SW480 (cell line): ENCODE measurements at regions not wholly inside any gene's neighbourhood (a gene's known extent, or its start where the extent isn't known, plus 50 kb on each side); places are given as distances from the start of the nearest gene placed in this dataset.
"Not testable (repeated sequence)": the region's sequence is repeated elsewhere in the genome, so short reads cannot be mapped to it uniquely, and the experiment has no call there.

Experiments
- DNase-seq: peaks from one replicate; pipeline ENCODE4 v3.0.0-alpha.2; 2016; ENCODE audit warnings: low spot score

DNA sequence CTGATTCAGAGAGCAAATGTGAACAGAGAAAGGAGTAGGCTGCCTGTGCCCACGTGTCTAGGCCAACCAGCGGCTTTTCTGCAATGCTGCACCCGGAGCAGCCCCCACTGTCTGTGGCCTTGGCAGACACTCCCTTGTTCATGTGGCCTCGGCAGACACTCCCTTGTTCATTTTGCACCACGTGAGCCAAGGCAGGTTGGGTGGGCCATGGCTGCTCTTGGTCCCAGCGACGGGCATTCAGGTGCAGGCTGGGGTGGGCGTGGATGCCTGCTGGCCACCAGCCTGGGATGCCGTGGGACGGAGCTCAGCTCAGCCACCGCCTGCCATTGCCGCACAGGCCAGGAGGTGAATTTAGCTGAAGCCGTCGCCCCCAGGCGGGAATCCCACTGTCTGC is 159.8 kb downstream of the LAT start:
- DNase-seq, result not testable (repeated sequence)

GRCh38 chr16:29143739-29144668 is 159.2 kb downstream of the LAT start:
- not testable (repeated sequence) for DNase-seq

DNA sequence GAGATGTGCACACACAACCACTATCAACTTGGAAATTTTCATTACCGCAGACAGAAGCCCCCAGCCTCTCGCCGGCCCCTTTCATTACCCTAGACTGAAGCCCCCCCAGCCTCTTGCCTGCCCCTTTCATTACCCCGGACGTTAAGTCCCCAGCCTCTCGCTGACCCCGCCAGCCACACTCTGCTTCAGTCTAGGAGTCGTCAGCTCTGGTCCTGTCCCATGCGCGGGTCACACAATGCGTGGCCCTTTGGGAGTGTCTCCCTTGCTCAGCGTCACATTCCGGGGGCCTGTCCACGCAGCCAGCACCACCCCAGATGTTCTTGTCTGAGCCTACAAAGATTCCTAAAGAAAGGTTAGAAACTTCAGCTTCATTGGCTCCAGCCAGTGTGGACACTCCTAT is 157.7 kb downstream of the LAT start:
- not testable (repeated sequence) for DNase-seq

- DNase-seq, result no peak
Observed at GRCh38 chr16:29141586-29142324, 156.9 kb downstream of the LAT start.

DNA sequence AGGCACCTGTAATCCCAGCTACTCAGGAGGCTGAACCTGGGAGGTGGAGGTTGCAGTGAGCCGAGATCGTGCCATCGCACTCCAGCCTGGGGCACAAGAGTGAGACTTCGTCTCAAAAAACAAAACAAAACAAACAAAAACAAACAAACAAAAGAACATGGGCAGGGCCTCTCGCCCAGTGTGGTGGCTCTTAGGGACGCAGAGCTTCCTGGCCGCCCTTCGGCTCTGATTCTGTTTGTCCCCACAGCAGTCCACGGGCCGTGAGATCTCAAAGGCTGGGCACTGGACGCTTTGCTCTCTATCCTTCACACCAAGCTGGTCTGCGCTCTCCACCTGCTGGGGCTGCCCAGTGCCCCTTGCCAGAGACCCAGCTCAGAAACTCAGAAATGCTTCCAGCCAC is 156.3 kb downstream of the LAT start:
- DNase-seq, result not testable (repeated sequence)

DNA sequence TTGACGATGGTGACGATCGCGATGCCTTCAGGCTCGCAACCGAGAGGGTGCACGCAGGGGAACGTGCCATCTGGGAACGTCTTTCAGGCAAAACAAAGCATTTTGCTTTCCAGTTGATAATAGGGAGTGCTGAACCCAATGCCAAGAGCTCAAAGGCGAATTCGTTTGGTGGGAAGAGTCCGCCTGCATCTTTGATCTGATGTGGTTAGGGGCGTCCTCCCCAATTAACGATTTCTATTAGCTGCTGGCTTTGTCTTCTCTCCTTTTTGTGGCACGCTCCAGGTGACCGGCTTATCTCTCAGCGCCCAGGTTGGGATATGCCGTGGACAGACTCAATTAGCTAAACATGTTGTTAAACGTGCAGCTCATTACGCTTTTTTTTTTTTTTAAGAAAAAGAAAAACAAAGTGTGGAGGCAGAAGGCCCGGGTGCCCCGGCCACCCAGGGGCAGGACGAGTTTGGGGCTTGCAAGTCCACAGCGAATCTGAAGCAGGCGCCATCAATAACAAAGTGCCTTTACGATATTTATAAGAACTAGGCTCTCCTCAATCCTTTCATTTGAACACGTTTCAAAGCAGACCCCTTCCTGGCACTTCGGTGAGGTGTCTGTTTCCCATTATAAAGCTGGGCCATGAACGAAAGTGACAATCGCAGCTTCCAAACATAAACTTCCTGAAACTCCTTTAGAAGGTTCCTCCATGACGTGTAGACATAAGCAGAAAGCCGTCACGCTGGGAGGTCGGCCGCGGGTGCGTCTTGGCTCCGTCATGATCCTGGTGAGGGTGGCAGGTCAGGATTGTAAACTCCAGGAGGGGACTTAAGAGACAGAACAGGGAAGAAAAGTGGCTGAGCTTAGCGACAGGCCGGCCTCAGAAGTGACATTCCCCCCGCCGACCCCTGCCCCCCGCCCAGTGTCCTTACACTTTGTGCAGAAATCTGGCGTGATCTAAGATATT is 155.3 kb downstream of the LAT start:
- DNase-seq, result not testable (repeated sequence)

DNA sequence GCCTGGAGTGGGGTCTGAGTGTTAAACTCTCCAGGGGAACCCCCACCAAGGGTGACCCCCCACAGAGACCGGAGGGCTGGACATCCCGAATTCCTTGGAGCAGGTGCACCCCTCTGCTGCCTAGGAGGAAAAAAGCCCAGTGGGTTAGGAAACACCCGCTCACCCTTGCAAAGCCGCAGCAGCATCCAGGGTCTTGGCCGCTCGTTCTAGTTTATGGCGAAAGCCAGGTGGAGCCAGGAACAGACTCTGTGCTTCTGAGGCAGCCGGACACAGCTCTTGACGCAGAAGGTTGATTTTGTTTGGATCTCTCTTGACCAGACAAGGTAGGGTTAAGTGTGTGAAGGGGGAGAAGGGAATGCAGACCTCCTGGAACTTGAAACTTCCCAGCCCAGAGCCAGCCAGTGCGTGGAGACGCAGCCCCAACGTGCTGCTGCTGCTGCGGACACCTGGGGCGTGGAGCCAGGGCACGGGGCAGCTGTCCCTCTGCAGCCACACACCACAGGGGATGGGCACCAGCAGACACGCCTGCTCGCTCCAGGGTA is 154.5 kb downstream of the LAT start:
- no peak for DNase-seq

- DNase-seq, result not testable (repeated sequence)
Observed at GRCh38 chr16:29138698-29139097, 153.8 kb downstream of the LAT start.

DNA sequence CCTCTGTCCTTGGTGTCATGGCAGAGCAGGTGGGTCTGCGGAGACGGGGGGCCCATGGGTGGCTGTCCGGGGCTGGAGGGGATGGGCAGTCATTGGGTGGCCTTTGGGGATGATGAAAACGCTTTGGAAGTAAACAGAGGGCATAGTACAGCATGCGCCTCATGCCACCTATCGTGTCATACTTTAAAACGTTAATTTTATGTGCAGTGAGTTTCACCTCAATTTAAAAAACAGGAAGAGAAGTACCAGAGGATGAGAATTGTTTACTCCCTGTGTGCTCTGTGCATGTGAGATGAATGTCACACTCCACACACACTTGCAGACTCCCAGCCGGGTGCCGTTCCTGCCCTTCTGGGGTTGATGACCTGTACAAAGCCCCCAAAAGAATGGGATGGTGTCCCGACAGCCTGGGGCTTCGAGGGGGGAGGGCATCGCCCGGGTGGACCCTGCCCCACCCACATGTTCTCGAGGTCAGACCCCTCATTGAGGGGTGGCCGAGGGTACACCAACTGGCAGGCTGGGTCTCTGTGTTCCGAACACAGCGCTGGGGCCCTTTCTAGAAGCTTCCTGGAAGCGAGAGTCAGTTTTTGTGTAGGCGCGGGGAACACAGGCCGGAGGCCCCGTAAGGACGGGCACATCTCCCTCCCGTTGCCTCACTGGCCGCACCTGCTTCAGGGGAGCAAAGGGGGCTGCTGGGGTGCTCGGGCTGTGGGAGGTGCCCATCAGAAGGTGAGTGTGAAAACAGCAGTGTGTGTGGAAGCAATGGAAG is 153.2 kb downstream of the LAT start:
- DNase-seq, result not testable (repeated sequence)

GRCh38 chr16:29137461-29137860 is 152.6 kb downstream of the LAT start:
- not testable (repeated sequence) for DNase-seq

GRCh38 chr16:29136916-29137315 is 152.1 kb downstream of the LAT start:
- DNase-seq, result not testable (repeated sequence)

GRCh38 chr16:29136046-29136696 is 151.3 kb downstream of the LAT start:
- not testable (repeated sequence) for DNase-seq

DNA sequence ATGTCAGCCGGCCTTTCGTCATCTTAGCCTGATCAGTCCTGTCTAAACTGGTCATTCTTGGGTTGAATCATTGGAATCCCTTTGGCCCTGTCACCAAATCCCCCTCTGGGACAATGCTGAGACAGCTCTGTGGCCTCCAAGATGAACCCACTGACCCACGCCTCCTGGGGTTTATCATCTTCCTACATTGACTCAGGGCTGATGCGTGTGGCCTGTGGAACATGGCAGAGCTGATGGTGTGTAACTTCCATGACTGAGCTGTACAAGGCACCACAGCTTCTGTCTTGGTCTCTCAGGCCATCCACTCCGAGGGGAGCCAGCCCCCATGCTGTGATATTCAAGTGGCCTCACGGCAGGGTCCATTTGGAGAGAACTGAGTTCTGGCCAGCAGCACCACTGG is 150.2 kb downstream of the LAT start:
- DNase-seq, result not testable (repeated sequence)

DNA sequence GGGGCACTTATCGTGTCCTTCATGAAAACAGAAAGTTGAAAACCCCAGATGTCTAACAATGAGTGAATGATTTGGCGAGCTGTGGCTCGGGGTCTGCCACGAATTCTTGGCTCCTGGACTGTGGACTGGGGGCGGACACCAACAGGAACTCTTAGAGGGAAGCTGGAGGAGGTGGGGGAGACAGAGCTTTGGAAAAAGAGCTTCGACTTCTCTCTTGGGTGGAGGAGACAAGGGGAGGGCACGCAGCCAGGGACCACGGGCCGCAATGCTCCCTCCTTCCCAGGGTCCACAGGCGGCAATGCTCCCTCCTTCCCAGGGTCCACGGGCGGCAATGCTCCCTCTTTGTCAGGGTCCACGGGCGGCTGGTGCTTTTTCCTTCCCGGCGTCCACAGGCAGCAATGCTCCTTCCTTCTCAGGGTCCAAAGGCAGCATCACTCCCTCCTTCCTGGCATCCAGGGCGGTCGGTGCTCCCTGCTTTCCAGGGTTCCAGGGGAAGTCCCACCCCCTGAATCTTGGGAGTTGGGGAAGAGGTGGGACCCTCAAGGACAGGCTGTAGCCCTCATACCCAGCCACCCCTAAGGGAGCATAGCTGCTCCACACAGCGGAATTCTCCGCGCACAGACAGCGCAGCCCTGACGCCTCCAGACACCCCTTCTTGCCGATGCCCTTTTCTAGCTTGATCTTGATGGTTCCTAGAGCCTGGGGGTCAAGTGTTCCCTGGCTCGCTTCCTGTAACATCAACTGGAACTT is 149.0 kb downstream of the LAT start:
- DNase-seq, result not testable (repeated sequence)

DNA sequence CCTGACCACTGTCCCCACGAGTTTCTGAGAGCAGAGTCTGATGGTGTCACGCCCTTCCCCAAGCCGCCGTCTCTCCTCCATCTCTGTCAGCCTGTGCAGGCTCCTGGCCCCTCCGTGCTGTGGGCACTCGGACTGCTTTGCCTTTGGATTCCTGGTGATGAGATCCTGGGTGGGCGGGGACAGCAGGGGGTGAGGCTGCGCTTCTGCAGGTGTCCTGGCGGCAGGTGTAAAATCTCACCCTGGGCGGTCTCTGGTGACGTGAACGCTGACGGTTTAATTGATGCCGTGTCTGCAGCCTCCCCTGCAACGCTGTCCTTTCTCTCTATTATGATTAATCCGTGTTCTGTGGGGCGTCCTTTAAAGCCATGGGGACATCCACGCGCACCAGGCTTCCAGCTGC is 148.0 kb downstream of the LAT start:
- DNase-seq, result not testable (repeated sequence)

GRCh38 chr16:29132444-29132843 is 147.6 kb downstream of the LAT start:
- DNase-seq, result not testable (repeated sequence)

- not testable (repeated sequence) for DNase-seq
Observed at GRCh38 chr16:29130901-29131851, 146.3 kb downstream of the LAT start.

DNA sequence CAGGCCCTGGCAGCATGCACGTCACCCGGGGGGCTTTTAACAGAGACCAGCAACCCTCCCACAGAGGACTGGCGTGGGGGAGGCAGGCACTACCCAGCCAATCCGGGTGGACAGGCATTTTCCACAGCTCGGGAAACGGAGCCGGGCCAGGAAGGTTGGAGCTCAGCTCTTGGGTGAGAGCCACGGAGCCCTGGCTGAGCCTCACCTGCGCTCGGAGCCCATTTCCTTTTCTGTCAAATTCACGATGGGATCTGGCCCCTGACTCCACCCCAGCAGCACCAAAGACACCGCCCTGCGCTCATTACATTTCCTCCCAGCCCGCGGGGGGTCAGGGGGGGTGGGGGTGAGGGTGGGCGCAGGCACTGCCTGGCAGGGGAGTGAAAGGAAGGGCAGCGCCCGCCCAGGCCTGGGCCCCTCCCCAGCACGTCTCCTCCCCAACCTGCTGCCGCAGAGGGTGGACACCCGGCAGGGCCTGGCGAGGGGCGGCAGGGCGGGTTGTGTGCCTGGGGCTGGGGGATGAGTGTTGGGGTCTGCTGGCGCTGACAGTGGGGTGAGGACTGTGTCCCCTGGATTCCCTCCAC is 145.4 kb downstream of the LAT start:
- DNase-seq, result not testable (repeated sequence)
